Activated T-cell treated with anti-CD3 and anti-CD28 coated beads, Interleukin-2, amount 50 U/mL, for 24 hours (primary cell): ENCODE measurements at regions not wholly inside any gene's neighbourhood (a gene's known extent, or its start where the extent isn't known, plus 50 kb on each side); places are given as distances from the start of the nearest gene placed in this dataset.

Experiments used
- DNase-seq: peaks from one replicate; pipeline ENCODE4 v3.0.0-alpha.2; 2020
- H3K27ac Mint-ChIP-seq: 2 replicates; pipeline ENCODE4 v1.8.0; 2020; ENCODE audit warnings: mild to moderate bottlenecking, mixed read lengths
- H3K27me3 Mint-ChIP-seq: 2 replicates; pipeline ENCODE4 v1.8.0; 2020; ENCODE audit warnings: mixed read lengths
- H3K36me3 Mint-ChIP-seq: 2 replicates; pipeline ENCODE4 v1.8.0; 2020; ENCODE audit warnings: low read depth, mixed read lengths
- H3K4me1 Mint-ChIP-seq: 2 replicates; pipeline ENCODE4 v1.8.0; 2020; ENCODE audit warnings: low read depth, mixed read lengths
- H3K4me3 Mint-ChIP-seq: 2 replicates; pipeline ENCODE4 v1.8.0; 2020; ENCODE audit warnings: mild to moderate bottlenecking, moderate library complexity, mixed read lengths
- H3K9me3 Mint-ChIP-seq: 2 replicates; pipeline ENCODE4 v1.8.0; 2020; ENCODE audit warnings: mixed read lengths

GRCh38 chr10:105644091-105644490 lies 1003.0 kb downstream of the SORCS3 start:
- Mint-ChIP-seq H3K36me3 (no peaks in the 10 kb centered on the region), H3K4me3 (no peak overlapping the region), H3K9me3 (peaks cover 2% of the 10 kb centered on the region), H3K4me1 (no peaks in the 10 kb centered on the region), H3K27ac (no peak overlapping the region), H3K27me3 (no peaks in the 10 kb centered on the region)
- DNase-seq: no peak

GRCh38 chr10:105643660-105644059 lies 1002.6 kb downstream of the SORCS3 start:
- Mint-ChIP-seq H3K9me3 (peaks cover 4% of the 10 kb centered on the region), H3K36me3 (no peaks in the 10 kb centered on the region), H3K27ac (no peak overlapping the region), H3K4me1 (no peaks in the 10 kb centered on the region), H3K27me3 (no peaks in the 10 kb centered on the region), H3K4me3 (no peak overlapping the region)
- DNase-seq: no peak

GRCh38 chr10:105634281-105634680 lies 993.2 kb downstream of the SORCS3 start:
- Mint-ChIP-seq H3K4me1 (no peaks in the 10 kb centered on the region), H3K27ac (no peak overlapping the region), H3K4me3 (no peak overlapping the region), H3K27me3 (no peaks in the 10 kb centered on the region), H3K36me3 (no peaks in the 10 kb centered on the region), H3K9me3 (peaks cover 18% of the 10 kb centered on the region)
- DNase-seq: no peak

GRCh38 chr10:105615715-105616365 lies 974.8 kb downstream of the SORCS3 start:
- H3K36me3 Mint-ChIP-seq: no peaks in the 10 kb centered on the region
- no peaks in the 10 kb centered on the region for H3K4me1 Mint-ChIP-seq
- no peak overlapping the region for H3K27ac Mint-ChIP-seq
- no peaks in the 10 kb centered on the region for H3K27me3 Mint-ChIP-seq
- H3K4me3 Mint-ChIP-seq: no peak overlapping the region
- no peak for DNase-seq
- peaks cover 6% of the 10 kb centered on the region for H3K9me3 Mint-ChIP-seq

GRCh38 chr10:105611244-105611798 lies 970.2 kb downstream of the SORCS3 start:
- peaks cover 6% of the 10 kb centered on the region for H3K9me3 Mint-ChIP-seq
- no peak overlapping the region for H3K27ac Mint-ChIP-seq
- H3K36me3 Mint-ChIP-seq: no peaks in the 10 kb centered on the region

GRCh38 chr10:105609451-105609850 lies 968.4 kb downstream of the SORCS3 start:
- no peaks in the 10 kb centered on the region for H3K4me1 Mint-ChIP-seq
- H3K27ac Mint-ChIP-seq: no peak overlapping the region
- H3K36me3 Mint-ChIP-seq: no peaks in the 10 kb centered on the region
- no peak overlapping the region for H3K4me3 Mint-ChIP-seq
- H3K27me3 Mint-ChIP-seq: no peaks in the 10 kb centered on the region
- H3K9me3 Mint-ChIP-seq: peaks cover 11% of the 10 kb centered on the region
- DNase-seq: no peak

More at GRCh38 chr10:105611244-105611798, 970.2 kb downstream of the SORCS3 start:
- no peaks in the 10 kb centered on the region for H3K27me3 Mint-ChIP-seq
- no peak overlapping the region for H3K4me3 Mint-ChIP-seq
- no peak for DNase-seq
- no peaks in the 10 kb centered on the region for H3K4me1 Mint-ChIP-seq

GRCh38 chr10:105605918-105606317 lies 964.8 kb downstream of the SORCS3 start:
- Mint-ChIP-seq H3K27me3 (no peaks in the 10 kb centered on the region), H3K4me3 (no peak overlapping the region), H3K9me3 (peaks cover 12% of the 10 kb centered on the region), H3K4me1 (no peaks in the 10 kb centered on the region), H3K36me3 (no peaks in the 10 kb centered on the region), H3K27ac (no peak overlapping the region)
- no peak for DNase-seq

- H3K27ac Mint-ChIP-seq: no peak overlapping the region
- no peaks in the 10 kb centered on the region for H3K27me3 Mint-ChIP-seq
- H3K9me3 Mint-ChIP-seq: peaks cover 12% of the 10 kb centered on the region
- no peak for DNase-seq
- no peaks in the 10 kb centered on the region for H3K36me3 Mint-ChIP-seq
- no peak overlapping the region for H3K4me3 Mint-ChIP-seq
- no peaks in the 10 kb centered on the region for H3K4me1 Mint-ChIP-seq
Observed at GRCh38 chr10:105605104-105605503, 964.0 kb downstream of the SORCS3 start.

GRCh38 chr10:105598207-105598606 lies 957.1 kb downstream of the SORCS3 start:
- no peak for DNase-seq
- Mint-ChIP-seq H3K4me1 (no peaks in the 10 kb centered on the region), H3K4me3 (no peak overlapping the region), H3K27me3 (no peaks in the 10 kb centered on the region), H3K9me3 (peaks cover 6% of the 10 kb centered on the region), H3K27ac (no peak overlapping the region), H3K36me3 (no peaks in the 10 kb centered on the region)

- H3K27ac Mint-ChIP-seq: no peak overlapping the region
- no peak overlapping the region for H3K4me3 Mint-ChIP-seq
Observed at GRCh38 chr10:105597312-105597711, 956.2 kb downstream of the SORCS3 start.

GRCh38 chr10:105596749-105597148 lies 955.7 kb downstream of the SORCS3 start:
- no peak for DNase-seq
- Mint-ChIP-seq H3K9me3 (peaks cover 5% of the 10 kb centered on the region), H3K36me3 (no peaks in the 10 kb centered on the region), H3K4me1 (no peaks in the 10 kb centered on the region), H3K27me3 (no peaks in the 10 kb centered on the region), H3K4me3 (no peak overlapping the region), H3K27ac (no peak overlapping the region)

More at GRCh38 chr10:105597312-105597711, 956.2 kb downstream of the SORCS3 start:
- DNase-seq: no peak
- no peaks in the 10 kb centered on the region for H3K27me3 Mint-ChIP-seq
- peaks cover 5% of the 10 kb centered on the region for H3K9me3 Mint-ChIP-seq
- H3K4me1 Mint-ChIP-seq: no peaks in the 10 kb centered on the region
- H3K36me3 Mint-ChIP-seq: no peaks in the 10 kb centered on the region

GRCh38 chr10:105594296-105594695 lies 953.2 kb downstream of the SORCS3 start:
- peaks cover 5% of the 10 kb centered on the region for H3K9me3 Mint-ChIP-seq
- DNase-seq: no peak
- no peaks in the 10 kb centered on the region for H3K4me1 Mint-ChIP-seq
- H3K27me3 Mint-ChIP-seq: no peaks in the 10 kb centered on the region
- no peak overlapping the region for H3K27ac Mint-ChIP-seq
- no peaks in the 10 kb centered on the region for H3K36me3 Mint-ChIP-seq
- no peak overlapping the region for H3K4me3 Mint-ChIP-seq

- Mint-ChIP-seq H3K27me3 (no peaks in the 10 kb centered on the region), H3K27ac (no peak overlapping the region), H3K9me3 (peaks cover 7% of the 10 kb centered on the region), H3K36me3 (no peaks in the 10 kb centered on the region), H3K4me1 (no peaks in the 10 kb centered on the region), H3K4me3 (no peak overlapping the region)
- no peak for DNase-seq
Observed at GRCh38 chr10:105592468-105592867, 951.4 kb downstream of the SORCS3 start.

- Mint-ChIP-seq H3K4me1 (no peaks in the 10 kb centered on the region), H3K36me3 (no peaks in the 10 kb centered on the region), H3K27ac (no peak overlapping the region), H3K9me3 (peaks cover 10% of the 10 kb centered on the region), H3K4me3 (no peak overlapping the region), H3K27me3 (no peaks in the 10 kb centered on the region)
- no peak for DNase-seq
Observed at GRCh38 chr10:105586451-105587098, 945.5 kb downstream of the SORCS3 start.

- H3K36me3 Mint-ChIP-seq: no peaks in the 10 kb centered on the region
- no peaks in the 10 kb centered on the region for H3K4me1 Mint-ChIP-seq
- no peaks in the 10 kb centered on the region for H3K27me3 Mint-ChIP-seq
- H3K9me3 Mint-ChIP-seq: peaks cover 13% of the 10 kb centered on the region
- H3K4me3 Mint-ChIP-seq: no peak overlapping the region
- no peak for DNase-seq
- no peak overlapping the region for H3K27ac Mint-ChIP-seq
Observed at GRCh38 chr10:105585753-105586152, 944.7 kb downstream of the SORCS3 start.
